HEK293T (cell line): ENCODE measurements at regions not wholly inside any gene's neighbourhood (a gene's known extent, or its start where the extent isn't known, plus 50 kb on each side); places are given as distances from the start of the nearest gene placed in this dataset.

Source experiments
- CTBP1 ChIP-seq: fragments of 450-650 bp; IDR thresholded peaks from 2 replicates; pipeline ENCODE4 v1.6.1; 2016; ENCODE audit warnings: borderline replicate concordance
- NFRKB ChIP-seq: fragments of 450-650 bp; IDR thresholded peaks from 2 replicates; pipeline ENCODE4 v1.6.1; 2016; ENCODE audit warnings: mild to moderate bottlenecking, moderate library complexity

DNA sequence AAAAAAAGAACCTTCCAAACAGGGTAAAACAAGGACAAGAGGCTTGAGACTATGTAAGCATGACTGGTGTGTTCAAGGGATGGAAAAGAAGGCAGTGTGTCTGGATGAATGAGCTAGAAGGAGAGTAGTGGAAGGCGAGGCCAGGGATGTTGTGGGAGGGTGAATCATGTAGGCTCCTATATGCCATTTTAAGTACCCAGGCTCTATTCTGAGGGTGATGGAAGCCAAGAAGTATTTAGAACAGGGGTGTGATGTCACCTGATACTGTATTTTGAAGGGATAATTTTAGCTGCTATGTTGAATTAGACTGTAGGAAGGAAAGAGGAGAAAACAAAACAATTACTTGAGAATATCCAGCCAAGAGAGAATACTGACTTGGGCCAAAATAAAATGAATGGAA lies 524.7 kb upstream of the CRIM1 start:
- TF ChIP-seq NFRKB (no peak), CTBP1 (no peak)
